ENCODE measurements at regions not wholly inside any gene's neighbourhood (a gene's known extent, or its start where the extent isn't known, plus 50 kb on each side); places are given as distances from the start of the nearest gene placed in this dataset.

- no peaks in the 10 kb centered on the region for H3K27me3 ChIP-seq (ENCODE audit: insufficient read depth, low read depth, low read length)
- H3K9me3 ChIP-seq (ENCODE audit: low read length): no peaks in the 10 kb centered on the region
- H3K4me2 ChIP-seq (ENCODE audit: low read length): peak overlapping the region; percentile 95
- peak overlapping the region; percentile 78 for H3K9ac ChIP-seq (ENCODE audit: low read length)
- H2AFZ ChIP-seq (ENCODE audit: low read depth, low read length): peak overlapping the region; percentile 68
- TF ChIP-seq TAF1 (IDR thresholded peaks at IDR 0.05; ENCODE audit: low read depth): peak; percentile 35
- peak; percentile 65 for TF ChIP-seq REST (IDR thresholded peaks at IDR 0.05; ENCODE audit: borderline replicate concordance)
- TF ChIP-seq MXI1 (conservative IDR thresholded peaks at IDR 0.05; ENCODE audit: poor library complexity, severe bottlenecking): no peak
- H3K9me2 ChIP-seq (ENCODE audit: insufficient read depth, low read length): no peaks in the 10 kb centered on the region
- no peaks in the 10 kb centered on the region for H3K79me2 ChIP-seq (replicated peaks; ENCODE audit: insufficient read depth, low read length)
- peak overlapping the region; percentile 98 for H3K27ac ChIP-seq (ENCODE audit: low read length)
- no peaks in the 10 kb centered on the region for H3K36me3 ChIP-seq (ENCODE audit: insufficient read depth, low read length)
- no peaks in the 10 kb centered on the region for H4K20me1 ChIP-seq (ENCODE audit: insufficient read depth)
- H3K4me3 ChIP-seq (ENCODE audit: low read length): peak overlapping the region; percentile 61
- H3F3A ChIP-seq (ENCODE audit: insufficient read depth, low read length, poor library complexity, severe bottlenecking): peaks cover 4% of the 10 kb centered on the region
Measured at GRCh38 chr13:106681536-106681935, 113.6 kb upstream of the ARGLU1 start.

- H3K9me3 ChIP-seq (ENCODE audit: low read length): no peaks in the 10 kb centered on the region
- H3K9me2 ChIP-seq (ENCODE audit: insufficient read depth, low read length): no peaks in the 10 kb centered on the region
- peak overlapping the region; percentile 68 for H2AFZ ChIP-seq (ENCODE audit: low read depth, low read length)
- no peaks in the 10 kb centered on the region for H3K79me2 ChIP-seq (replicated peaks; ENCODE audit: insufficient read depth, low read length)
- TF ChIP-seq MXI1 (conservative IDR thresholded peaks at IDR 0.05; ENCODE audit: poor library complexity, severe bottlenecking): no peak
- TF ChIP-seq SMC3 (conservative IDR thresholded peaks at IDR 0.05; ENCODE audit: poor library complexity): no peak
- no peak for TF ChIP-seq TAF1 (IDR thresholded peaks at IDR 0.05; ENCODE audit: low read depth)
- TF ChIP-seq EZH2 (IDR thresholded peaks at IDR 0.05; ENCODE audit: borderline replicate concordance, insufficient read depth, low read length, poor library complexity, severe bottlenecking): no peak
- peak; percentile 12 for TF ChIP-seq CTCF (IDR thresholded peaks at IDR 0.05; ENCODE audit: poor library complexity, severe bottlenecking)
- peak overlapping the region; percentile 78 for H3K9ac ChIP-seq (ENCODE audit: low read length)
- H3F3A ChIP-seq (ENCODE audit: insufficient read depth, low read length, poor library complexity, severe bottlenecking): peaks cover 4% of the 10 kb centered on the region
- H3K4me2 ChIP-seq (ENCODE audit: low read length): peak overlapping the region; percentile 95
- peak overlapping the region; percentile 98 for H3K27ac ChIP-seq (ENCODE audit: low read length)
- peak overlapping the region; percentile 61 for H3K4me3 ChIP-seq (ENCODE audit: low read length)
- H3K27me3 ChIP-seq (ENCODE audit: insufficient read depth, low read depth, low read length): no peaks in the 10 kb centered on the region
- H4K20me1 ChIP-seq (ENCODE audit: insufficient read depth): no peaks in the 10 kb centered on the region
- no peaks in the 10 kb centered on the region for H3K36me3 ChIP-seq (ENCODE audit: insufficient read depth, low read length)
Measured at GRCh38 chr13:106680796-106681472, 113.0 kb upstream of the ARGLU1 start.

Measured in neural cell (in vitro differentiated cells).